ENCODE measurements at regions not wholly inside any gene's neighbourhood (a gene's known extent, or its start where the extent isn't known, plus 50 kb on each side); places are given as distances from the start of the nearest gene placed in this dataset.

DNA sequence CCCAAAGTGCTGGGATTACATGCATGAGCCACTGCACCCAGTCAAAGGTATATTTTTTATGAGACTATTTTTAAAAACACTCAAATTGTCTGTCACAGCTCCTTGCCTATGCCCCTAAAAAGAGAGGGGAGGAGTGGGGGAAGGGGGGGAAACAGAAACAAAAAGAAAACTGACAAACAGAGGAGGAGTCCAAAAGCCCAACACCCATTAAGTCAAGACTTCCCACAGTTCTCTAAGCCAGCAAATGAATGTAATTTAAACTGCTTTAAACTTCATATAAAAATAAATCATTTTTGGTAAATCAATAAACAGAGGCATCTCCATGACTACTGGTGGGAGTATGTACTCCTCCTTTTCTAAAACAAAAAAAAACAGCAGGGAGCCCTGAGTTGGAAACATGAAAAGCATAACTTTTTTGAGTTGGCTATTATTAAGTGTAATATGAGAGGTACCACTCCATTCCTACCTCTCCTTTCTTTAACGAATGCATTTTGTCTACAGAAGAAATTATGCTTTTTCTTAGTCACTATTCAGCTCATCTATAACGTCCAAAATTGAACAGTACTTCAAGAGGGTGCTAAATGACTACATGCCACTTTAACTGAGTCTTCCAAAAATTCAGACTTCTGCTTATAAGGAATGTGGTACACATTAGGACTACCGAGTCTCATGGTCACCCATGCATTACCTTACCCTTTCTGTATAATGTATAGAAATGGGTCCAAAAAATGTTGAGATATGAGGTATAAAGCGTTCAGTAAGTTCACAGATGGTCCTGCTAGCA, 119.0 kb upstream of the PRSS16 start:
- Histone ChIP-seq H3K9me3 (ENCODE audit: insufficient read depth, low read length) (no peaks in the 10 kb centered on the region), H3K9me2 (replicated peaks; ENCODE audit: insufficient read depth, low read length) (no peaks in the 10 kb centered on the region), H3K27me3 (ENCODE audit: low read length) (no peaks in the 10 kb centered on the region), H4K20me1 (ENCODE audit: low read depth, low read length) (no peaks in the 10 kb centered on the region), H3K4me3 (ENCODE audit: insufficient read depth, low read length, poor library complexity, severe bottlenecking) (peak overlapping the region; percentile 2), H3F3A (ENCODE audit: insufficient read depth) (peaks cover 51% of the 10 kb centered on the region), H2AFZ (ENCODE audit: low read depth, low read length, severe bottlenecking) (peak overlapping the region; percentile 12), H3K36me3 (ENCODE audit: low read length) (no peaks in the 10 kb centered on the region), H3K4me2 (ENCODE audit: low read depth, low read length, poor library complexity, severe bottlenecking) (peak overlapping the region; percentile 75), H3K27ac (ENCODE audit: low read depth, low read length) (peak overlapping the region; percentile 96), H3K9ac (ENCODE audit: low read length) (peak overlapping the region; percentile 62), H3K79me2 (ENCODE audit: insufficient read depth, low read length) (no peaks in the 10 kb centered on the region)
- TF ChIP-seq, protein P1, sequence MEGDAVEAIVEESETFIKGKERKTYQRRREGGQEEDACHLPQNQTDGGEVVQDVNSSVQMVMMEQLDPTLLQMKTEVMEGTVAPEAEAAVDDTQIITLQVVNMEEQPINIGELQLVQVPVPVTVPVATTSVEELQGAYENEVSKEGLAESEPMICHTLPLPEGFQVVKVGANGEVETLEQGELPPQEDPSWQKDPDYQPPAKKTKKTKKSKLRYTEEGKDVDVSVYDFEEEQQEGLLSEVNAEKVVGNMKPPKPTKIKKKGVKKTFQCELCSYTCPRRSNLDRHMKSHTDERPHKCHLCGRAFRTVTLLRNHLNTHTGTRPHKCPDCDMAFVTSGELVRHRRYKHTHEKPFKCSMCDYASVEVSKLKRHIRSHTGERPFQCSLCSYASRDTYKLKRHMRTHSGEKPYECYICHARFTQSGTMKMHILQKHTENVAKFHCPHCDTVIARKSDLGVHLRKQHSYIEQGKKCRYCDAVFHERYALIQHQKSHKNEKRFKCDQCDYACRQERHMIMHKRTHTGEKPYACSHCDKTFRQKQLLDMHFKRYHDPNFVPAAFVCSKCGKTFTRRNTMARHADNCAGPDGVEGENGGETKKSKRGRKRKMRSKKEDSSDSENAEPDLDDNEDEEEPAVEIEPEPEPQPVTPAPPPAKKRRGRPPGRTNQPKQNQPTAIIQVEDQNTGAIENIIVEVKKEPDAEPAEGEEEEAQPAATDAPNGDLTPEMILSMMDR (IDR thresholded peaks at IDR 0.05; ENCODE audit: insufficient read depth, low read length, poor library complexity, severe bottlenecking), result no peak
- no peak for TF ChIP-seq EZH2phosphoT487 (conservative IDR thresholded peaks at IDR 0.05; ENCODE audit: low read length)

DNA sequence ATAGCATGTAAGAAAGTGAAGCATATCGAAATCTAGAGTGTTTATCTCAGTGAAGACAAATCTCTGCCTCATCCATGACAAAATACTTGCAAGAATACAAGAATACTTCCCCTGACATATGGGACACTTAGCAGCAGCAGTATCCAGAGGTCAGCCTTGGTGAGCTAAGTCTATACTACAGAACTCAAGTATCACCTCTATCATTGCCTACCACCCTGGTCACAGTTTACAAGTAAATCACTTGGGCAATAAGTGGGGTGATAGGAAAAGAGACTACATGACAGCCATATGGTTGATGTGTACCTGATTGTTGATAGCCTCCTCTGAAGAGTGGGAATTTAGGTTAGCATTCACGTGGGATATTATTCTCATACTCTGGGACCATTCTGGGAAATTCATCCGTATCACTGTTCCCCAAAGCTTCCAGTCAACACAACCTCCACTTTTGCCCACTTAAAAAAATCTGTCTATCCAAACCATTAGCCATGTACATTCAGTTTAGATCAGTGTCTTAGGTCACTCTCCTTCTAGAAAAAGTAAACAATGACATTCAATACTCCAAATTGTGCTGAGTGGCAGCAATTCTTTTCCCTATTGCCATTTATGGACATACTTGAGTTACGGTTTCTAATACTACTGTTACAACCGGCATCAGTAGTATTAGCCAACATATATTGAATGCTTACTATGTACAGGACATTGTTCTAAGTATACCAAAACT, 118.2 kb upstream of the PRSS16 start:
- Histone ChIP-seq H3K4me2 (ENCODE audit: low read depth, low read length, poor library complexity, severe bottlenecking) (peak overlapping the region; percentile 75), H2AFZ (ENCODE audit: low read depth, low read length, severe bottlenecking) (peak overlapping the region; percentile 12), H3K36me3 (ENCODE audit: low read length) (no peaks in the 10 kb centered on the region), H3K27ac (ENCODE audit: low read depth, low read length) (peak overlapping the region; percentile 96), H3K79me2 (ENCODE audit: insufficient read depth, low read length) (no peaks in the 10 kb centered on the region), H3K4me3 (ENCODE audit: insufficient read depth, low read length, poor library complexity, severe bottlenecking) (no peak overlapping the region), H4K20me1 (ENCODE audit: low read depth, low read length) (no peaks in the 10 kb centered on the region), H3K9me2 (replicated peaks; ENCODE audit: insufficient read depth, low read length) (no peaks in the 10 kb centered on the region), H3K27me3 (ENCODE audit: low read length) (no peaks in the 10 kb centered on the region), H3F3A (ENCODE audit: insufficient read depth) (peaks cover 58% of the 10 kb centered on the region), H3K9me3 (ENCODE audit: insufficient read depth, low read length) (no peaks in the 10 kb centered on the region), H3K9ac (ENCODE audit: low read length) (peak overlapping the region; percentile 62)
- TF ChIP-seq, protein P1 (IDR thresholded peaks at IDR 0.05; ENCODE audit: insufficient read depth, low read length, poor library complexity, severe bottlenecking), result no peak
- no peak for TF ChIP-seq EZH2phosphoT487 (conservative IDR thresholded peaks at IDR 0.05; ENCODE audit: low read length)

DNA sequence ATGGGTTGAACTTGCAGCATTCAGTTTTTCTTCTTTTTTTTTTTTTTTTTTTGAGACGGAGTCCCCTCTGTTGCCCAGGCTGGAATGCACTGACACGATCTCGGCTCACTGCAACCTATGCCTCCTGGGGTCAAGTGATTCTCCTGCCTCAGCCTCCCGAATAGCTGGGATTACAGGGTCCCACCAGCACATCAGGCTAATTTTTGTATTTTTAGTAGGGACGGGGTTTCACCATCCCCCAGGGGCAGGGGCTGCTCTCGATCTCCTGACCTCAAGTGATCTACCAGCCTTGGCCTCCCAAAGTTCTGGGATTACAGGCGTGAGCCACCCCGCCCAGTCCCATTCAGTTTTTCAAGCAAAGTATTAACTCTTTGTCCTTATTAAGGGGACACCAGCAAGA, 117.6 kb upstream of the PRSS16 start:
- H3K9me3 ChIP-seq (ENCODE audit: insufficient read depth, low read length), result no peaks in the 10 kb centered on the region
- H3K9me2 ChIP-seq (replicated peaks; ENCODE audit: insufficient read depth, low read length), result no peaks in the 10 kb centered on the region
- H3K36me3 ChIP-seq (ENCODE audit: low read length), result no peaks in the 10 kb centered on the region
- no peaks in the 10 kb centered on the region for H3K79me2 ChIP-seq (ENCODE audit: insufficient read depth, low read length)
- H3K4me3 ChIP-seq (ENCODE audit: insufficient read depth, low read length, poor library complexity, severe bottlenecking), result peak overlapping the region; percentile 50
- H3F3A ChIP-seq (ENCODE audit: insufficient read depth), result peaks cover 63% of the 10 kb centered on the region
- TF ChIP-seq EZH2phosphoT487 (conservative IDR thresholded peaks at IDR 0.05; ENCODE audit: low read length), result no peak
- TF ChIP-seq, protein P1 (IDR thresholded peaks at IDR 0.05; ENCODE audit: insufficient read depth, low read length, poor library complexity, severe bottlenecking), result no peak
- no peaks in the 10 kb centered on the region for H3K27me3 ChIP-seq (ENCODE audit: low read length)
- peak overlapping the region; percentile 75 for H3K4me2 ChIP-seq (ENCODE audit: low read depth, low read length, poor library complexity, severe bottlenecking)
- no peaks in the 10 kb centered on the region for H4K20me1 ChIP-seq (ENCODE audit: low read depth, low read length)
- peak overlapping the region; percentile 96 for H3K27ac ChIP-seq (ENCODE audit: low read depth, low read length)
- H2AFZ ChIP-seq (ENCODE audit: low read depth, low read length, severe bottlenecking), result peak overlapping the region; percentile 12
- H3K9ac ChIP-seq (ENCODE audit: low read length), result peak overlapping the region; percentile 62
